Keratinocyte (primary cell): ENCODE measurements at regions not wholly inside any gene's neighbourhood (a gene's known extent, or its start where the extent isn't known, plus 50 kb on each side); places are given as distances from the start of the nearest gene placed in this dataset.

Source experiments
- DNase-seq: peaks from one replicate; pipeline ENCODE4 v3.0.0-alpha.2; 2011; ENCODE audit warnings: low read depth, missing footprints, low spot score
- FAIRE-seq: peaks from 2 replicates; lab custom pipeline; 2011; peaks lifted over from hg19 to GRCh38; lab: Jason Lieb, UNC
- H2AFZ ChIP-seq: 2 replicates; pipeline ENCODE4 v1.6.0; 2012; ENCODE audit warnings: low read length, control low read depth, inconsistent platforms; ENCODE audit not compliant: control insufficient read depth
- H3K27ac ChIP-seq: 2 replicates; pipeline ENCODE4 v1.5.1; 2011; ENCODE audit warnings: low read length; ENCODE audit not compliant: control insufficient read depth, insufficient read depth
- H3K27me3 ChIP-seq: 3 replicates; pipeline ENCODE4 v1.6.0; 2011; ENCODE audit warnings: low read length; ENCODE audit not compliant: control insufficient read depth, insufficient read depth; ENCODE audit errors: extremely low read depth
- H3K36me3 ChIP-seq, 2 experiments: 2 replicates in 1 of 2; 3 replicates in 1 of 2; pipeline ENCODE4 v1.5.1; 2011; ENCODE audit warnings: low read length in 2 of 2, mild to moderate bottlenecking in 1 of 2; ENCODE audit not compliant: control insufficient read depth in 2 of 2, insufficient read depth in 2 of 2; ENCODE audit errors: extremely low read depth in 1 of 2
- H3K4me1 ChIP-seq: 3 replicates; pipeline ENCODE4 v1.5.1; 2011; ENCODE audit warnings: low read length; ENCODE audit not compliant: control insufficient read depth, insufficient read depth; ENCODE audit errors: extremely low read depth
- H3K4me2 ChIP-seq: 3 replicates; pipeline ENCODE4 v1.6.0; 2011; ENCODE audit warnings: low read depth, low read length; ENCODE audit not compliant: control insufficient read depth, insufficient read depth; ENCODE audit errors: extremely low read depth
- H3K4me3 ChIP-seq, 3 experiments: fragments of 200-600 bp in 1 of 3; sonication (generic) in 1 of 3; 2 replicates in 2 of 3; 3 replicates in 1 of 3; pipeline ENCODE4 v1.5.1; 2011 to 2016; ENCODE audit warnings: low read length in 3 of 3, mild to moderate bottlenecking in 3 of 3, control low read depth in 2 of 3, inconsistent platforms in 1 of 3, low read depth in 1 of 3, mixed read lengths in 1 of 3, mixed run types in 1 of 3, moderate library complexity in 1 of 3; ENCODE audit not compliant: control insufficient read depth in 2 of 3, insufficient read depth in 2 of 3; ENCODE audit errors: extremely low read depth in 1 of 3
- H3K79me2 ChIP-seq: 2 replicates; pipeline ENCODE4 v1.6.0; 2012; ENCODE audit warnings: low read length; ENCODE audit not compliant: control insufficient read depth, insufficient read depth
- H3K9ac ChIP-seq: 3 replicates; pipeline ENCODE4 v1.6.0; 2011; ENCODE audit warnings: low read length; ENCODE audit not compliant: control insufficient read depth, insufficient read depth; ENCODE audit errors: extremely low read depth
- H3K9me1 ChIP-seq: 3 replicates; pipeline ENCODE4 v1.6.0; 2011; ENCODE audit warnings: low read length; ENCODE audit not compliant: control insufficient read depth, insufficient read depth; ENCODE audit errors: extremely low read depth
- H3K9me3 ChIP-seq: 2 replicates; pipeline ENCODE4 v1.5.1; 2012; ENCODE audit warnings: low read depth, low read length; ENCODE audit not compliant: control insufficient read depth
- H4K20me1 ChIP-seq: 3 replicates; pipeline ENCODE4 v1.6.0; 2011; ENCODE audit warnings: low read length; ENCODE audit not compliant: control insufficient read depth, insufficient read depth; ENCODE audit errors: extremely low read depth
- EZH2 ChIP-seq: IDR thresholded peaks from one replicate; pipeline ENCODE4 v1.6.1; 2012; ENCODE audit warnings: inconsistent platforms, mild to moderate bottlenecking, low read length, moderate library complexity
- dilution Hi-C: fragments of 300-500 bp; cut with MboI; formaldehyde crosslinking; loops from one replicate; pipeline ENCODE4 v1.7.0; 2020; ENCODE audit warnings: low sequenced_read_pairs; ENCODE audit not compliant: extremely low pct_ligation_motif_present
- TF ChIP-seq, protein P1 (sequence below), 3 experiments: IDR thresholded peaks in 1 of 3; conservative IDR thresholded peaks in 1 of 3; optimal IDR thresholded peaks in 1 of 3; 2 replicates in 2 of 3; 3 replicates in 1 of 3; pipeline versions ENCODE3 to v1.5.1; 2011; ENCODE audit warnings: low read length in 3 of 3, mild to moderate bottlenecking in 3 of 3, moderate library complexity in 2 of 3, control low read depth in 1 of 3, inconsistent platforms in 1 of 3; ENCODE audit not compliant: insufficient read depth in 2 of 3; ENCODE audit errors: extremely low read depth in 1 of 3

DNA sequence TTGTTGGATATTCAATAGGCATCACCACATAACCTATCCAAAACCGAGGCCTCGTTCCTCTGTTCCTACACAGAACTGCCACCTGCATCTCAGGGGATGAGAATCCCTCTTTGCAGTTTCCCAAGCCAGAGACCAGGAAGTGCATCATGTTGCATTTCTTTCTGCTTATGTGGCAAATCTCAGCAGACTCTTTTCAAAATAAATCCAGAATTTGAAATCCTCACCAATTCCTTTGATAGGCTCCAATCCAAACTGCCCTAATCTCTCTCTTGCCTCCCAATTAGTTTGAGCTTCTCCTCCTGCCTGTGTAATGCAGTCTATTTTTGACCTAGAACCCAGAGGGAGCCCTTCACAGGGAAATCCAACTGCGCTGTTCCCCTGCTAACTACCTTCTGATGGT is 215.5 kb downstream of the RNF144A start:
- no peaks in the 10 kb centered on the region for H3K9me3 ChIP-seq
- H3K79me2 ChIP-seq = no peaks in the 10 kb centered on the region
- no peaks in the 10 kb centered on the region for H3K9me1 ChIP-seq
- H4K20me1 ChIP-seq = no peaks in the 10 kb centered on the region
- no peak for TF ChIP-seq EZH2
- TF ChIP-seq, protein P1, sequence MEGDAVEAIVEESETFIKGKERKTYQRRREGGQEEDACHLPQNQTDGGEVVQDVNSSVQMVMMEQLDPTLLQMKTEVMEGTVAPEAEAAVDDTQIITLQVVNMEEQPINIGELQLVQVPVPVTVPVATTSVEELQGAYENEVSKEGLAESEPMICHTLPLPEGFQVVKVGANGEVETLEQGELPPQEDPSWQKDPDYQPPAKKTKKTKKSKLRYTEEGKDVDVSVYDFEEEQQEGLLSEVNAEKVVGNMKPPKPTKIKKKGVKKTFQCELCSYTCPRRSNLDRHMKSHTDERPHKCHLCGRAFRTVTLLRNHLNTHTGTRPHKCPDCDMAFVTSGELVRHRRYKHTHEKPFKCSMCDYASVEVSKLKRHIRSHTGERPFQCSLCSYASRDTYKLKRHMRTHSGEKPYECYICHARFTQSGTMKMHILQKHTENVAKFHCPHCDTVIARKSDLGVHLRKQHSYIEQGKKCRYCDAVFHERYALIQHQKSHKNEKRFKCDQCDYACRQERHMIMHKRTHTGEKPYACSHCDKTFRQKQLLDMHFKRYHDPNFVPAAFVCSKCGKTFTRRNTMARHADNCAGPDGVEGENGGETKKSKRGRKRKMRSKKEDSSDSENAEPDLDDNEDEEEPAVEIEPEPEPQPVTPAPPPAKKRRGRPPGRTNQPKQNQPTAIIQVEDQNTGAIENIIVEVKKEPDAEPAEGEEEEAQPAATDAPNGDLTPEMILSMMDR (optimal IDR thresholded peaks at IDR 0.05 in 1 of 3, IDR thresholded peaks at IDR 0.05 in 1 of 3, conservative IDR thresholded peaks at IDR 0.05 in 1 of 3; ENCODE audit: extremely low read depth in 1 of 3, insufficient read depth in 2 of 3, low read length in 3 of 3) = no peak
- H3K27me3 ChIP-seq = no peaks in the 10 kb centered on the region
- dilution Hi-C loops = no loop called here
- no peaks in the 10 kb centered on the region for H3K4me1 ChIP-seq
- DNase-seq = no peak
- no peak overlapping the region for H3K9ac ChIP-seq
- no peak overlapping the region for H2AFZ ChIP-seq
- H3K4me3 ChIP-seq = no peak overlapping the region
- H3K36me3 ChIP-seq = no peaks in the 10 kb centered on the region
- FAIRE-seq = no peak
- H3K27ac ChIP-seq = no peak overlapping the region
- H3K4me2 ChIP-seq = no peak overlapping the region

DNA sequence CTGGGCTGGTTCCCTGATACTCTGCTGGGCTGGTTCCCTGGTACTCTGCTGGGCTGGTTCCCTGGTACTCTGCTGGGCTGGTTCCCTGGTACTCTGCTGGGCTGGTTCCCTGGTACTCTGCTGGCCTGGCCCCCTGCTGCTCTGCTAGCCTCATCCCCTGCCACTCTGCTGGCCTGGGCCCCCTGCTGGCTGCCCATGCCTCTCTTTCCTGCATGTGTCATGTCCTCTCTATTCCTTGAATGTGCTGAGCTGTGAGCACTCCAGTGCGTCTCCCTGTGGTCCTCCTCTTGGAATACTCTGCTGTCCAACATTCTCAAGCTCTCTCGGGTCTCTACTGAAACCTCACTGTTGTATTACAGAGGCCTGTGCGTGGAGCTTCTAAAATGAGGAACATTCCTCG is 216.3 kb downstream of the RNF144A start:
- Histone ChIP-seq H3K9me1 (no peaks in the 10 kb centered on the region), H3K4me1 (no peaks in the 10 kb centered on the region), H3K9me3 (no peaks in the 10 kb centered on the region), H3K4me3 (no peak overlapping the region), H3K9ac (no peak overlapping the region), H3K27ac (no peak overlapping the region), H2AFZ (no peak overlapping the region), H3K4me2 (no peak overlapping the region), H3K79me2 (no peaks in the 10 kb centered on the region), H3K36me3 (no peaks in the 10 kb centered on the region), H4K20me1 (no peaks in the 10 kb centered on the region), H3K27me3 (no peaks in the 10 kb centered on the region)
- FAIRE-seq (no peak), DNase-seq (no peak)
- dilution Hi-C loops = no loop called here
- TF ChIP-seq EZH2 = no peak
- TF ChIP-seq, protein P1 (optimal IDR thresholded peaks at IDR 0.05 in 1 of 3, IDR thresholded peaks at IDR 0.05 in 1 of 3, conservative IDR thresholded peaks at IDR 0.05 in 1 of 3; ENCODE audit: extremely low read depth in 1 of 3, insufficient read depth in 2 of 3, low read length in 3 of 3) = peak in 2 of 3 experiments; percentile 17 to 29
